ENCODE measurements at regions not wholly inside any gene's neighbourhood (a gene's known extent, or its start where the extent isn't known, plus 50 kb on each side); places are given as distances from the start of the nearest gene placed in this dataset.
"Not testable (repeated sequence)": the region's sequence is repeated elsewhere in the genome, so short reads cannot be mapped to it uniquely, and the experiment has no call there.

DNA sequence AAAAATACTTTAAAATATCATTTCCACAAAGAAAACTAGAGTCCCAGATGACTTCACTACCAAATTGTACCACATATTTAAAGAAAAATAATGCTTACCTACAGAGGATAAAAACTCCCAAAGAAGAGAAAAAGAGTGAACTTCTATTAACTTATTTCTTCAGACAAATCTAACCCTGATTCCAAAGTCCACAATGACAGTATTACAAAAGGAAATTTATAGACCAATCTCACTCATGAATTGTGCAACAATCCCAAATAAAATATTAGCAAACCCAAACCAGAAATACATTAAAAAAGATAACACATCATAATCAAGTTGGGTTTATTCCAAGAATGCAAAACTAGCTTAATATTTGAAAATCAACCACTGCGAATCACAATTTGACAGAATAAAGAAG, 161.4 kb upstream of the GALNT2 start:
- no peak overlapping the region for H3K4me3 ChIP-seq
- H3K4me1 ChIP-seq: no peaks in the 10 kb centered on the region
- peaks cover 0 to 4% of the 10 kb centered on the region in 2 donors for H3K27me3 ChIP-seq
- no peaks in the 10 kb centered on the region for H3K36me3 ChIP-seq
- intact Hi-C loops (cut with DNase I; ENCODE audit: low total_unique reads): no loop called here
- TF ChIP-seq, protein P1, sequence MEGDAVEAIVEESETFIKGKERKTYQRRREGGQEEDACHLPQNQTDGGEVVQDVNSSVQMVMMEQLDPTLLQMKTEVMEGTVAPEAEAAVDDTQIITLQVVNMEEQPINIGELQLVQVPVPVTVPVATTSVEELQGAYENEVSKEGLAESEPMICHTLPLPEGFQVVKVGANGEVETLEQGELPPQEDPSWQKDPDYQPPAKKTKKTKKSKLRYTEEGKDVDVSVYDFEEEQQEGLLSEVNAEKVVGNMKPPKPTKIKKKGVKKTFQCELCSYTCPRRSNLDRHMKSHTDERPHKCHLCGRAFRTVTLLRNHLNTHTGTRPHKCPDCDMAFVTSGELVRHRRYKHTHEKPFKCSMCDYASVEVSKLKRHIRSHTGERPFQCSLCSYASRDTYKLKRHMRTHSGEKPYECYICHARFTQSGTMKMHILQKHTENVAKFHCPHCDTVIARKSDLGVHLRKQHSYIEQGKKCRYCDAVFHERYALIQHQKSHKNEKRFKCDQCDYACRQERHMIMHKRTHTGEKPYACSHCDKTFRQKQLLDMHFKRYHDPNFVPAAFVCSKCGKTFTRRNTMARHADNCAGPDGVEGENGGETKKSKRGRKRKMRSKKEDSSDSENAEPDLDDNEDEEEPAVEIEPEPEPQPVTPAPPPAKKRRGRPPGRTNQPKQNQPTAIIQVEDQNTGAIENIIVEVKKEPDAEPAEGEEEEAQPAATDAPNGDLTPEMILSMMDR (IDR thresholded peaks at IDR 0.05): no peak
- DNase-seq: no peak
- H3K27ac ChIP-seq: no peak overlapping the region
- H3K9me3 ChIP-seq: no peaks in the 10 kb centered on the region

DNA sequence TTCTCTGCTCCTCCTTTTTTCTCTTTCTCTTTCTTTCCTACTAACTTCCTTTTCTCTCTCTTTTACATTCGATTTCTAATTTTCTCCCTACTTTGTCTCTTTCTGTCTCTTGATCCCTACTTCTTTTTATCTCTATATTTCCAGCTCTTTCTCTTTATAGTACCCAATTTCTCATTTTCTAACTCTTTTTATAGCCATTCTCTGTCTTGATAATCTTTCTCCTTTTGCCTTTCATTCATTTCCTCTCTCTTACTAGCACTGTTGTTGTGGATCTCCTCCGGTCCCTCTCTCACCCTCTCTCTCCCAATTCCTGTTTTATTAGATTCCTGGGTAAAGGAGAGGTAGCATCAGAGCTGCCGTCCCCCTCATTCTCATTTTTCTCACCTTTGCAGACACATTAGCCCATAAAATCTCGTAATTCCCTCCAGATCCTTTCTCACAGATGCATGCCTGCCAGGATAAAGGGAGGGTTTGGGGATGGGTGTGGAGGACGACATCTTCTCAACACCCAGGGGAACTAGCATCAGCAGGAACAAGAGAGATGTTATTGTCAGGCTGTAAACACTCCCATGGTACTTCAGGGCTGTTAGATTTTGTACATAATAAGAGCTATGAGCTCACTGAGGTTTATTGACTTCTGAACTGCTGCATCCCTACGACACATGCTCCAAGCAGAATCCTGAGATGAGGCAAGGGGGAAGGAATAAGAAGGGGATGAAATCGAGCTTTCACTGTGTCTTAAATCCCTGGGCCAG, 159.0 kb upstream of the GALNT2 start:
- DNase-seq: no peak
- TF ChIP-seq, protein P1 (IDR thresholded peaks at IDR 0.05): no peak
- H3K4me3 ChIP-seq: no peak overlapping the region
- H3K27ac ChIP-seq: no peak overlapping the region
- H3K9me3 ChIP-seq: no peaks in the 10 kb centered on the region
- intact Hi-C loops (cut with DNase I; ENCODE audit: low total_unique reads): no loop called here
- no peaks in the 10 kb centered on the region for H3K36me3 ChIP-seq
- peaks cover 0 to 4% of the 10 kb centered on the region in 2 donors for H3K27me3 ChIP-seq
- H3K4me1 ChIP-seq: no peaks in the 10 kb centered on the region

DNA sequence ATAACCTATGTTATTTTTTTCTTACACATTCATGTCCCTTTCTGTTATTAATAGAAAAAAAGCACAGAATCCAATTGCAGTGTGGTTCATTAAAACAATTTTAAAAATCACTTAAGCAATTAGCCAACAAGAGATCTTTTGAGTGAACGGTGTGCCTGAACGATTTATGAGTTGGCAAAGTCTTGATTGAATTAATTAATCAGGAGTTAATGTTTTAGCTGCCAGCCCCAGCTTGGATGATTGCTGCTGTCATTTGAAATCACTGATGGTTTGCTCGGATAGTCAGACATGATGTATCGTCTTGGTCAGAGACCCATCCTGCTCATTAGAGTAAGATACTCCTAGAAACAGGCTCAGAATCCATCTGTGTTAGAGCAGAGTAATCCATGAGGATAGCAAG, 158.3 kb upstream of the GALNT2 start:
- intact Hi-C loops (cut with DNase I; ENCODE audit: low total_unique reads): no loop called here
- TF ChIP-seq, protein P1 (IDR thresholded peaks at IDR 0.05): no peak

DNA sequence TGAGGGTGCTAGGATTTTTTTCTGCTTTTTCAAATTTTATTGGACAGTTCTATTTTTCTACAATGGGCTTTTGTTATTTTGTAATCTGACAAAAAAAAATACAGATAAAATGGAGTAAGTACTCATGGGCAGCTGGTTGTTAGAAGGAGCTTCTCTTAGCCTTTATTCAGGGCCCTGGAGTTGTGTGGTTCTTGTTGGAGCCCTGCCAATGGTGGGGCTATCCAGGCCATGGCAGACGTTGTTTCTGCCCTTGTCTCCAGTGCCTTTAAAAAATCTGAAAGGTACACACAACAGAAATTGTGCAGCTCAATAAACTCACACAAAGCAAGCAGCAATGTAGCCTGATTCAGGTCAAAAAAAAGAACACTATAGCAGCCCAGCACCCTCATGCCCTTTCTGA, 153.5 kb upstream of the GALNT2 start:
- H3K4me1 ChIP-seq: no peaks in the 10 kb centered on the region
- no peak for DNase-seq
- H3K9me3 ChIP-seq: no peaks in the 10 kb centered on the region
- no peaks in the 10 kb centered on the region for H3K36me3 ChIP-seq
- intact Hi-C loops (cut with DNase I; ENCODE audit: low total_unique reads): no loop called here
- H3K4me3 ChIP-seq: no peak overlapping the region
- H3K27ac ChIP-seq: no peak overlapping the region
- peaks cover 0 to 4% of the 10 kb centered on the region in 2 donors for H3K27me3 ChIP-seq
- TF ChIP-seq, protein P1 (IDR thresholded peaks at IDR 0.05): no peak

More for the DNA sequence above, 158.3 kb upstream of the GALNT2 start:
- Histone ChIP-seq H3K36me3 (no peaks in the 10 kb centered on the region), H3K4me1 (no peaks in the 10 kb centered on the region), H3K27me3 (peaks cover 0 to 4% of the 10 kb centered on the region in 2 donors), H3K27ac (no peak overlapping the region), H3K4me3 (no peak overlapping the region), H3K9me3 (no peaks in the 10 kb centered on the region)
- DNase-seq: no peak

DNA sequence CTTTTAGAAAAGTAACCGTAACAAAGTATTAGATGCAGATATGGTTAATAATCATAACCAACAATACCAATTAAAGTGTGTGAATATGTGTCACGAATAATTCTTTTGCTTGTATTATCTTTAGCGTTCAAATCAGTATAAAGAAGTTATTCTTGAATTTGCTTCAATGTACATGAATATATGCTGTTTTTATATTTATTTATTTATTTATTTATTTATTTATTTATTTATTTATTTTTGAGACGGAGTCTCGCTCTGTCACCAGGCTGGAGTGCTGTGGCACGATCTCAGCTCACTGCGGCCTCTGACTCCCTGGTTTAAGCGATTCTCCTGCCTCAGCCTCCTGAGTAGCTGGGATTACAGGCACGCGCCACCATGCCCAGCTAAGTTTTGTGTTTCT, 147.6 kb upstream of the GALNT2 start:
- H3K36me3 ChIP-seq; H3K27me3 ChIP-seq; intact Hi-C loops (cut with DNase I; ENCODE audit: low total_unique reads); DNase-seq; H3K4me3 ChIP-seq; H3K9me3 ChIP-seq; H3K4me1 ChIP-seq; H3K27ac ChIP-seq: not testable (repeated sequence)

DNA sequence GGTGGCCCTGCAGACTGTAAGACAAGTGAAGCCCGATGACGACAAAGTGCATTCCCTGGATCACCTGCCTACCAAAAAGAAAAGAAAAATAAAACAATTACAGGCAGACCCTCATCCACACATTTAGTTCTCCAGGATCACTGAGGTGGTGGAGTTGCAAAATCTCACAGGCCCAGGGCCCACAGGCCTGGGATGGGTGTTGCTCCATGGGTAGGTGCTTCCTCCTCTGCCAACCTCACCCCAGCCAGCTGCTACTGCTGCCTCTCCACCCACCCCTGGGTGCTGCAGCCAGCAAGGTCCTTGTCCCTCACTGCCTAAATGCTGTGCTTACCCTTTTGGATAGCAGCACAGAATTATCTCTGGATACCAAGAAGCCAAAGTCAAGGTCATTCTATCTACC, 146.4 kb upstream of the GALNT2 start:
- H3K27me3 ChIP-seq: no peaks in the 10 kb centered on the region
- no peaks in the 10 kb centered on the region for H3K36me3 ChIP-seq
- no peaks in the 10 kb centered on the region for H3K4me1 ChIP-seq
- H3K4me3 ChIP-seq: no peak overlapping the region
- intact Hi-C loops (cut with DNase I; ENCODE audit: low total_unique reads): no loop called here
- no peak for DNase-seq
- H3K9me3 ChIP-seq: no peaks in the 10 kb centered on the region
- TF ChIP-seq, protein P1 (IDR thresholded peaks at IDR 0.05): no peak
- H3K27ac ChIP-seq: no peak overlapping the region
